Neural cell (in vitro differentiated cells): ENCODE measurements at regions not wholly inside any gene's neighbourhood (a gene's known extent, or its start where the extent isn't known, plus 50 kb on each side); places are given as distances from the start of the nearest gene placed in this dataset.

Experiments used
- H2AFZ ChIP-seq: fragments of 200-600, 300-800 bp; sonication (generic), shearing (Covaris generic); 2 replicates; pipeline ENCODE4 v1.6.0; 2014; ENCODE audit warnings: low read depth, mild to moderate bottlenecking, antibody characterized with exemption, low read length, moderate library complexity
- H3F3A ChIP-seq: fragments of 200-600 bp; shearing (Covaris generic); 2 replicates; pipeline ENCODE4 v1.6.1; 2016; ENCODE audit warnings: mild to moderate bottlenecking, moderate library complexity, mixed read lengths, antibody characterized with exemption, low read length; ENCODE audit not compliant: insufficient read depth, poor library complexity, severe bottlenecking
- H3K27ac ChIP-seq: fragments of 200-600, 300-800 bp; sonication (generic), shearing (Covaris generic); 2 replicates; pipeline ENCODE4 v1.5.1; 2014; ENCODE audit warnings: mild to moderate bottlenecking, low read length, moderate library complexity
- H3K27me3 ChIP-seq: fragments of 300-800, 200-600 bp; sonication (generic), shearing (Covaris generic); 2 replicates; pipeline ENCODE4 v1.6.0; 2014; ENCODE audit warnings: mild to moderate bottlenecking, low read depth, low read length, moderate library complexity; ENCODE audit not compliant: insufficient read depth
- H3K36me3 ChIP-seq: fragments of 300-800, 200-600 bp; sonication (generic), shearing (Covaris generic); 2 replicates; pipeline ENCODE4 v1.5.1; 2014; ENCODE audit warnings: mild to moderate bottlenecking, antibody characterized with exemption, low read length, moderate library complexity; ENCODE audit not compliant: insufficient read depth
- H3K4me2 ChIP-seq: fragments of 300-800, 200-600 bp; sonication (generic), shearing (Covaris generic); 2 replicates; pipeline ENCODE4 v1.6.0; 2014; ENCODE audit warnings: mild to moderate bottlenecking, low read length
- H3K4me3 ChIP-seq: fragments of 300-800, 200-600 bp; sonication (generic), shearing (Covaris generic); 2 replicates; pipeline ENCODE4 v1.5.1; 2014; ENCODE audit warnings: mild to moderate bottlenecking, low read length, moderate library complexity
- H3K79me2 ChIP-seq: fragments of 200-600 bp; shearing (Covaris generic); replicated peaks from 2 replicates; pipeline ENCODE4 v1.6.0; 2014; ENCODE audit warnings: mild to moderate bottlenecking, low read length, moderate library complexity; ENCODE audit not compliant: insufficient read depth
- H3K9ac ChIP-seq: fragments of 300-800, 200-600 bp; sonication (generic), shearing (Covaris generic); 2 replicates; pipeline ENCODE4 v1.6.1; 2016; ENCODE audit warnings: mild to moderate bottlenecking, low read length, mixed read lengths
- H3K9me2 ChIP-seq: fragments of 200-600 bp; shearing (Covaris generic); 2 replicates; pipeline ENCODE4 v1.6.1; 2016; ENCODE audit warnings: mild to moderate bottlenecking, low read length, mixed read lengths; ENCODE audit not compliant: insufficient read depth
- H3K9me3 ChIP-seq: fragments of 200-600, 300-800 bp; sonication (generic), shearing (Covaris generic); 2 replicates; pipeline ENCODE4 v1.6.1; 2016; ENCODE audit warnings: mild to moderate bottlenecking, mixed run types, low read length, moderate library complexity, mixed read lengths
- H4K20me1 ChIP-seq: fragments of 200-600 bp; shearing (Covaris generic); 2 replicates; pipeline ENCODE4 v1.6.1; 2016; ENCODE audit warnings: mild to moderate bottlenecking, mixed run types; ENCODE audit not compliant: insufficient read depth
- EP300 ChIP-seq: fragments of 450-650 bp; conservative IDR thresholded peaks from 2 replicates; pipeline ENCODE4 v1.6.1; 2014; ENCODE audit warnings: antibody characterized with exemption, mild to moderate bottlenecking, moderate library complexity; ENCODE audit not compliant: poor library complexity, severe bottlenecking
- EZH2 ChIP-seq: fragments of 200-600, 300-800 bp; shearing (Covaris generic), sonication (generic); IDR thresholded peaks from 2 replicates; pipeline ENCODE4 v1.6.1; 2014; ENCODE audit warnings: antibody characterized with exemption, low read length, borderline replicate concordance, mild to moderate bottlenecking; ENCODE audit not compliant: insufficient read depth, poor library complexity, severe bottlenecking
- SMC3 ChIP-seq: fragments of 450-650 bp; conservative IDR thresholded peaks from 2 replicates; pipeline ENCODE4 v1.6.1; 2014; ENCODE audit warnings: antibody characterized with exemption, mild to moderate bottlenecking, moderate library complexity; ENCODE audit not compliant: poor library complexity
- TAF1 ChIP-seq: IDR thresholded peaks from 2 replicates; pipeline ENCODE4 v1.6.1; 2012; ENCODE audit warnings: low read depth
- TF ChIP-seq, protein P1 (sequence below): fragments of 450-650 bp; IDR thresholded peaks from 2 replicates; pipeline ENCODE4 v1.5.1; 2014; ENCODE audit warnings: antibody characterized with exemption, mild to moderate bottlenecking, moderate library complexity; ENCODE audit not compliant: poor library complexity, severe bottlenecking
- TF ChIP-seq, protein P2 (sequence below): IDR thresholded peaks from 2 replicates; pipeline ENCODE4 v1.6.1; 2012; ENCODE audit warnings: borderline replicate concordance

DNA sequence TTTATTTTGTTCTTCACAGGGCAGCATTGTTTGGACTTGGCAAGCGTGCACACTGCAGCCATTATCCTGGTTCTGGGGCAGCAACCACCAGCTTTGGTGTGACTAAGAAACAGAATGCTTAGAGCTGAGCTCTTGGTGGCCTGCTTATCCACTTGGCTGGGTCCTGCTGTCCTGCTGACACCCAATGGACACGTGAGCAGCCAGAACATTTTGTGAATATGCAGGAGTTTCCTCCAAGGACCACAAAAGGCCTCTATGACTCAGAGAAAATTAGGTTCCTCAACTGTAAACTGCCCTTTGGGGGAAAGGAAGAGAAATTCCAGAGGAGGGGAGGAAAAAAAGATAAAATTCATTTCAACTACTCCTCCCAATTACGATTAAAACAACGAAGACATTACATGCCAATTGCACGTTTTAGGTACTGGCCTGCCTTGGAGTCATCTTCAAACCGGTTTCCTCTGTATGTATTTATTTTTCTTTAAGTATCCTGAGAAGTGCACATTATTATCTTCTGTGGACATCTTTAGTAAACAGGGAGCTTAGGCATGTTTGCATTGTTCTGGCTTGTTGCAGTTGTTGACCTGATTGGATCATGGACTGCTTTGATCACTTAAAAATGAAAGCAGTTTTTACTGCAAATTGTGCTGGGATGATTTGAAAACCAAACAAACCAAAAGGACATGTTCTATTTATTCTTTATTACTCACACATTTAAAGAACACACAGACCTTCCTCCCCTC lies 82.3 kb upstream of the TLE4 start:
- Histone ChIP-seq H3K4me2 (no peak overlapping the region), H3K9ac (no peak overlapping the region), H3F3A (no peaks in the 10 kb centered on the region), H3K79me2 (no peaks in the 10 kb centered on the region), H2AFZ (no peak overlapping the region), H3K4me3 (no peak overlapping the region), H3K27me3 (no peaks in the 10 kb centered on the region), H3K27ac (no peak overlapping the region), H3K9me2 (no peaks in the 10 kb centered on the region), H3K9me3 (peaks cover 6% of the 10 kb centered on the region), H4K20me1 (no peaks in the 10 kb centered on the region), H3K36me3 (no peaks in the 10 kb centered on the region)
- TF ChIP-seq SMC3 = no peak
- TF ChIP-seq, protein P1, sequence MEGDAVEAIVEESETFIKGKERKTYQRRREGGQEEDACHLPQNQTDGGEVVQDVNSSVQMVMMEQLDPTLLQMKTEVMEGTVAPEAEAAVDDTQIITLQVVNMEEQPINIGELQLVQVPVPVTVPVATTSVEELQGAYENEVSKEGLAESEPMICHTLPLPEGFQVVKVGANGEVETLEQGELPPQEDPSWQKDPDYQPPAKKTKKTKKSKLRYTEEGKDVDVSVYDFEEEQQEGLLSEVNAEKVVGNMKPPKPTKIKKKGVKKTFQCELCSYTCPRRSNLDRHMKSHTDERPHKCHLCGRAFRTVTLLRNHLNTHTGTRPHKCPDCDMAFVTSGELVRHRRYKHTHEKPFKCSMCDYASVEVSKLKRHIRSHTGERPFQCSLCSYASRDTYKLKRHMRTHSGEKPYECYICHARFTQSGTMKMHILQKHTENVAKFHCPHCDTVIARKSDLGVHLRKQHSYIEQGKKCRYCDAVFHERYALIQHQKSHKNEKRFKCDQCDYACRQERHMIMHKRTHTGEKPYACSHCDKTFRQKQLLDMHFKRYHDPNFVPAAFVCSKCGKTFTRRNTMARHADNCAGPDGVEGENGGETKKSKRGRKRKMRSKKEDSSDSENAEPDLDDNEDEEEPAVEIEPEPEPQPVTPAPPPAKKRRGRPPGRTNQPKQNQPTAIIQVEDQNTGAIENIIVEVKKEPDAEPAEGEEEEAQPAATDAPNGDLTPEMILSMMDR = no peak
- no peak for TF ChIP-seq EP300
- TF ChIP-seq, protein P2, sequence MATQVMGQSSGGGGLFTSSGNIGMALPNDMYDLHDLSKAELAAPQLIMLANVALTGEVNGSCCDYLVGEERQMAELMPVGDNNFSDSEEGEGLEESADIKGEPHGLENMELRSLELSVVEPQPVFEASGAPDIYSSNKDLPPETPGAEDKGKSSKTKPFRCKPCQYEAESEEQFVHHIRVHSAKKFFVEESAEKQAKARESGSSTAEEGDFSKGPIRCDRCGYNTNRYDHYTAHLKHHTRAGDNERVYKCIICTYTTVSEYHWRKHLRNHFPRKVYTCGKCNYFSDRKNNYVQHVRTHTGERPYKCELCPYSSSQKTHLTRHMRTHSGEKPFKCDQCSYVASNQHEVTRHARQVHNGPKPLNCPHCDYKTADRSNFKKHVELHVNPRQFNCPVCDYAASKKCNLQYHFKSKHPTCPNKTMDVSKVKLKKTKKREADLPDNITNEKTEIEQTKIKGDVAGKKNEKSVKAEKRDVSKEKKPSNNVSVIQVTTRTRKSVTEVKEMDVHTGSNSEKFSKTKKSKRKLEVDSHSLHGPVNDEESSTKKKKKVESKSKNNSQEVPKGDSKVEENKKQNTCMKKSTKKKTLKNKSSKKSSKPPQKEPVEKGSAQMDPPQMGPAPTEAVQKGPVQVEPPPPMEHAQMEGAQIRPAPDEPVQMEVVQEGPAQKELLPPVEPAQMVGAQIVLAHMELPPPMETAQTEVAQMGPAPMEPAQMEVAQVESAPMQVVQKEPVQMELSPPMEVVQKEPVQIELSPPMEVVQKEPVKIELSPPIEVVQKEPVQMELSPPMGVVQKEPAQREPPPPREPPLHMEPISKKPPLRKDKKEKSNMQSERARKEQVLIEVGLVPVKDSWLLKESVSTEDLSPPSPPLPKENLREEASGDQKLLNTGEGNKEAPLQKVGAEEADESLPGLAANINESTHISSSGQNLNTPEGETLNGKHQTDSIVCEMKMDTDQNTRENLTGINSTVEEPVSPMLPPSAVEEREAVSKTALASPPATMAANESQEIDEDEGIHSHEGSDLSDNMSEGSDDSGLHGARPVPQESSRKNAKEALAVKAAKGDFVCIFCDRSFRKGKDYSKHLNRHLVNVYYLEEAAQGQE = no peak

DNA sequence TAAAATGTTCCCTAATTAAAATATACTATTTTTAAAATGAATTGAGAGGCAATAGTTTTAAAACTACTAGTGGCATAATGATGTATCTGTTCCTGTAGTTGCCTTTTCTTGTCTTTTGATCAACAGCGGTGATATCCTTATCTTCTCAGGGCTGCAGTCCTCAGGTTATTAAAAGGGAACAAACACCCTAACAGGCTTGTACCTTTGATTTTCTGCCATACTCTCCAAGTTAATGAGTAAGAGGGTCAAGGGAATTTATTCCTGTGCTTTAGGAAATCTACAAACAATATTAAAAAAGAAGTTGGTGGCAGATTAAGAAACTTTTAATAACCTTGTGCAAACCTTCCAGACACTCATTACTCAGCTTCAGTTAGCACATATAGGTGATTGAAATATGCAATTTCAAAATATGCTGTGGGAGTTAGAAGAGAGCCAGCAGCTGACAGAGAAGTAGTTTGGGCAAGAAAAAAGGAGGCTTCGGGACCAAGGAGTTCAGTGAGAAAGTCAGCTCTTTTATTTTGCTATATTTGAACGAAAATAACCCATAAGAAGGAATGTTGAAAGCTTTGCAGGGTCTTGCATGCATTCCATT lies 81.0 kb upstream of the TLE4 start:
- TF ChIP-seq TAF1 = no peak
- TF ChIP-seq EP300 = no peak
- TF ChIP-seq EZH2 = no peak
- no peak for TF ChIP-seq SMC3
- TF ChIP-seq, protein P1 = no peak
- TF ChIP-seq, protein P2 = no peak
- Histone ChIP-seq H3K4me2 (no peak overlapping the region), H3F3A (no peaks in the 10 kb centered on the region), H2AFZ (no peak overlapping the region), H3K4me3 (no peak overlapping the region), H3K36me3 (no peaks in the 10 kb centered on the region), H3K27ac (no peak overlapping the region), H3K79me2 (no peaks in the 10 kb centered on the region), H3K27me3 (no peaks in the 10 kb centered on the region), H3K9me3 (peaks cover 6% of the 10 kb centered on the region), H3K9ac (no peak overlapping the region), H4K20me1 (no peaks in the 10 kb centered on the region), H3K9me2 (no peaks in the 10 kb centered on the region)
